ENCODE measurements at regions not wholly inside any gene's neighbourhood (a gene's known extent, or its start where the extent isn't known, plus 50 kb on each side); places are given as distances from the start of the nearest gene placed in this dataset.

DNA sequence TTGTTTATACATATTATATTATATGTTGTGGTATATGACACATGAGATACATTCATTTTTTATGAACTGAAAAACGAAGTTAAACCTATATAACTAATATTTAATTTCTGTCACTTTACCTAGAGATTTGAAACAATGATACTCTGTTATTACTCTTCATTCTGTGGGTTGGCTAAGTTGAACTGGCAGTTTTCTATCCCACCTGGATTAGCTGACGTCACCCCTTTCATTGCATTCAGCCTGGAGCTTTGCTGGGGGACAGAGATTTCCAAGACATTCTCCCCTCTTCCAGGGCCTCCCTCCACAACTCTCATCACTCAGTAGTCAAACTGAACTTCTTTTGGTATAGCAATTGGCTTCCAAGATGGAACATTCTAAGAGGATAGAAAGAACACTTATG lies 309.2 kb upstream of the SATB1 start:
- Histone ChIP-seq H3K9me3 (ENCODE audit: low read depth, low read length) (no peaks in the 10 kb centered on the region), H2AFZ (ENCODE audit: low read length) (no peak overlapping the region), H4K20me1 (ENCODE audit: insufficient read depth, low read length) (no peaks in the 10 kb centered on the region), H3K4me3 (ENCODE audit: insufficient read depth, low read length) (no peak overlapping the region), H3K4me2 (ENCODE audit: insufficient read depth, low read length) (no peak overlapping the region), H3K27me3 (ENCODE audit: insufficient read depth, low read length) (no peaks in the 10 kb centered on the region), H3K36me3 (ENCODE audit: insufficient read depth, low read length) (no peaks in the 10 kb centered on the region), H3K4me1 (ENCODE audit: insufficient read depth, low read length) (no peaks in the 10 kb centered on the region), H3K79me2 (ENCODE audit: insufficient read depth, low read length) (no peaks in the 10 kb centered on the region), H3K27ac (ENCODE audit: low read depth, low read length) (no peak overlapping the region)
- TF ChIP-seq, protein P1, sequence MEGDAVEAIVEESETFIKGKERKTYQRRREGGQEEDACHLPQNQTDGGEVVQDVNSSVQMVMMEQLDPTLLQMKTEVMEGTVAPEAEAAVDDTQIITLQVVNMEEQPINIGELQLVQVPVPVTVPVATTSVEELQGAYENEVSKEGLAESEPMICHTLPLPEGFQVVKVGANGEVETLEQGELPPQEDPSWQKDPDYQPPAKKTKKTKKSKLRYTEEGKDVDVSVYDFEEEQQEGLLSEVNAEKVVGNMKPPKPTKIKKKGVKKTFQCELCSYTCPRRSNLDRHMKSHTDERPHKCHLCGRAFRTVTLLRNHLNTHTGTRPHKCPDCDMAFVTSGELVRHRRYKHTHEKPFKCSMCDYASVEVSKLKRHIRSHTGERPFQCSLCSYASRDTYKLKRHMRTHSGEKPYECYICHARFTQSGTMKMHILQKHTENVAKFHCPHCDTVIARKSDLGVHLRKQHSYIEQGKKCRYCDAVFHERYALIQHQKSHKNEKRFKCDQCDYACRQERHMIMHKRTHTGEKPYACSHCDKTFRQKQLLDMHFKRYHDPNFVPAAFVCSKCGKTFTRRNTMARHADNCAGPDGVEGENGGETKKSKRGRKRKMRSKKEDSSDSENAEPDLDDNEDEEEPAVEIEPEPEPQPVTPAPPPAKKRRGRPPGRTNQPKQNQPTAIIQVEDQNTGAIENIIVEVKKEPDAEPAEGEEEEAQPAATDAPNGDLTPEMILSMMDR (IDR thresholded peaks at IDR 0.05; ENCODE audit: extremely low read depth, low read depth, low read length): no peak
- DNase-seq (ENCODE audit: insufficient read length, low spot score, missing footprints): no peak

DNA sequence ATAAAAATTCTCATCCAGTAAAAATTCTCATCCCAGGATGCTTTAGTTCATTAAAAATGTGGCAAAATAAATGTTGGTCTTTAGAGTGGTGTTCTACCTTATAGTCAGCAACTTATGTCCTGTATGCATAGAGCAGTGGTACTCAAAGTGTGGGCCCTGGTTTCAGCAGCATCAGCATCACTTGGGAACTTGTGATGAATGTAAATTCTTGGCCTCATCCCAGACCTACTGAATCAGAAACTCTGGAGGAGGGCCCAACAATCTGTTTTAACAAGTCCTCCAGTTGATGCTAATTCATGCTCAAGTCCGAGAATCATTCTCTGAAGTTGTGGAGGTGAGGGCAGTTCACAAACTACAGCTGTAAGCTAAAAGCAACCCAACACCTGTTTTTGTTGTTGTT lies 307.3 kb upstream of the SATB1 start:
- Histone ChIP-seq H2AFZ (ENCODE audit: low read length) (no peak overlapping the region), H3K79me2 (ENCODE audit: insufficient read depth, low read length) (no peaks in the 10 kb centered on the region), H3K4me1 (ENCODE audit: insufficient read depth, low read length) (no peaks in the 10 kb centered on the region), H3K27ac (ENCODE audit: low read depth, low read length) (no peak overlapping the region), H3K4me2 (ENCODE audit: insufficient read depth, low read length) (no peak overlapping the region), H4K20me1 (ENCODE audit: insufficient read depth, low read length) (no peaks in the 10 kb centered on the region), H3K9me3 (ENCODE audit: low read depth, low read length) (no peaks in the 10 kb centered on the region), H3K27me3 (ENCODE audit: insufficient read depth, low read length) (no peaks in the 10 kb centered on the region), H3K4me3 (ENCODE audit: insufficient read depth, low read length) (no peak overlapping the region), H3K36me3 (ENCODE audit: insufficient read depth, low read length) (no peaks in the 10 kb centered on the region)
- TF ChIP-seq, protein P1 (IDR thresholded peaks at IDR 0.05; ENCODE audit: extremely low read depth, low read depth, low read length): no peak
- DNase-seq (ENCODE audit: insufficient read length, low spot score, missing footprints): no peak

DNA sequence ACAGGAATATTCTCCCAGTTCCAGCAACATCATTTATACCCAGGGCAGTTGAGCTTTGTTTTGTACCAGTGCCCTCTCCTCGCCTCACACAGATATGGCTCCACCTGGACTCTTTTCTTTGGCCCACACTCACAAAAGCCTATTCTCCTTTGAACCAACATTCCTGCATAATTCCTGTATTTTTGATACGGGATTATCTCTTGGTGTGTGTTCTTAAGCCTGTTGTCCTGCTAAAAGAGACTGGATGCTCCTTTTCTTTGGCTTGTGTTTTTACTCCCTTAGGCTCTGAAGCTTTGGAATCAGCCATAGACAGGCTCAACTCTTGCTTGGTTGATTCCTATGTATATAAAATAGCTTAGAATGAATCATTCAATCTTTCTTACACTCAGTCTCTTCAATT lies 305.4 kb upstream of the SATB1 start:
- Histone ChIP-seq H3K36me3 (ENCODE audit: insufficient read depth, low read length) (no peaks in the 10 kb centered on the region), H4K20me1 (ENCODE audit: insufficient read depth, low read length) (no peaks in the 10 kb centered on the region), H3K4me2 (ENCODE audit: insufficient read depth, low read length) (no peak overlapping the region), H2AFZ (ENCODE audit: low read length) (no peak overlapping the region), H3K9me3 (ENCODE audit: low read depth, low read length) (no peaks in the 10 kb centered on the region), H3K4me1 (ENCODE audit: insufficient read depth, low read length) (no peaks in the 10 kb centered on the region), H3K27ac (ENCODE audit: low read depth, low read length) (no peak overlapping the region), H3K27me3 (ENCODE audit: insufficient read depth, low read length) (no peaks in the 10 kb centered on the region), H3K79me2 (ENCODE audit: insufficient read depth, low read length) (no peaks in the 10 kb centered on the region), H3K4me3 (ENCODE audit: insufficient read depth, low read length) (no peak overlapping the region)
- no peak for DNase-seq (ENCODE audit: insufficient read length, low spot score, missing footprints)
- TF ChIP-seq, protein P1 (IDR thresholded peaks at IDR 0.05; ENCODE audit: extremely low read depth, low read depth, low read length): no peak

DNA sequence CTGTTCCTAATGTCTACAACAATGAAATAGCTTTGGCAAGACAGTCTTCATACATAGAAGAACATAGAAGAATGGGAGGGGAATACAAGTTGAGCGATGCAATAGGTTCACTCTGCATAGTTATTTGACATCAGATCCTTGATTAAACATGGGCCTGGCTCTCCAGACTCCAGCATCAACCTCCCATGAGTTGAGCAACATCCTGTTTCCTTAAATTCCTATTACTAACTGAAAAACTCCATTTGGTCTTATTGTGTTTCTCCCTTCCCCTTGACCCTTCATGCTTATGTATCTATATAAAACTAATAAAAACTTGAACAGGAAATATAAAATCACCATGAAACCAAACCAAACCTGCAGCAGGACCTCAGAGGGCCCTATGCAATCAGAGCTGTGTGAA lies 304.5 kb upstream of the SATB1 start:
- no peak overlapping the region for H3K4me2 ChIP-seq (ENCODE audit: insufficient read depth, low read length)
- no peaks in the 10 kb centered on the region for H3K36me3 ChIP-seq (ENCODE audit: insufficient read depth, low read length)
- H2AFZ ChIP-seq (ENCODE audit: low read length): no peak overlapping the region
- no peak for DNase-seq (ENCODE audit: insufficient read length, low spot score, missing footprints)
- no peak overlapping the region for H3K27ac ChIP-seq (ENCODE audit: low read depth, low read length)
- H3K4me3 ChIP-seq (ENCODE audit: insufficient read depth, low read length): no peak overlapping the region
- no peaks in the 10 kb centered on the region for H3K9me3 ChIP-seq (ENCODE audit: low read depth, low read length)
- no peaks in the 10 kb centered on the region for H3K27me3 ChIP-seq (ENCODE audit: insufficient read depth, low read length)
- H4K20me1 ChIP-seq (ENCODE audit: insufficient read depth, low read length): no peaks in the 10 kb centered on the region
- no peaks in the 10 kb centered on the region for H3K79me2 ChIP-seq (ENCODE audit: insufficient read depth, low read length)
- TF ChIP-seq, protein P1 (IDR thresholded peaks at IDR 0.05; ENCODE audit: extremely low read depth, low read depth, low read length): no peak
- H3K4me1 ChIP-seq (ENCODE audit: insufficient read depth, low read length): no peaks in the 10 kb centered on the region

Data from osteoblast (primary cell).